Transverse colon (tissue), 4 donors: ENCODE measurements at regions not wholly inside any gene's neighbourhood (a gene's known extent, or its start where the extent isn't known, plus 50 kb on each side); places are given as distances from the start of the nearest gene placed in this dataset.

Source experiments
- DNase-seq: peaks from one replicate; pipeline ENCODE4 v3.0.0-alpha.2; 2019
- H3K27ac ChIP-seq, 4 donors: fragments of 200-600 bp; sonication (generic); 2 replicates each; pipeline ENCODE4 v1.5.1; 2016 to 2018; ENCODE audit warnings: inconsistent platforms in 4 of 4
- H3K27me3 ChIP-seq: fragments of 200-600 bp; sonication (generic); 2 replicates; pipeline ENCODE4 v1.5.1; 2017; ENCODE audit warnings: inconsistent platforms
- H3K36me3 ChIP-seq, 4 donors: fragments of 200-600 bp; sonication (generic); 2 replicates each; pipeline ENCODE4 v1.5.1; 2017 to 2019; ENCODE audit warnings: inconsistent platforms in 4 of 4
- H3K4me1 ChIP-seq, 4 donors: fragments of 200-600 bp; sonication (generic); 2 replicates each; pipeline ENCODE4 v1.5.1; 2017 to 2020; ENCODE audit warnings: inconsistent platforms in 4 of 4
- H3K4me3 ChIP-seq, 4 donors: fragments of 200-600 bp; sonication (generic); 1 replicate in 1 of 4; 2 replicates in 3 of 4; pipeline versions ENCODE4 v1.5.1 to v1.6.1; 2017 to 2019; ENCODE audit warnings: inconsistent platforms in 4 of 4
- H3K9me3 ChIP-seq, 2 donors: fragments of 200-600 bp; sonication (generic); 2 replicates each; pipeline ENCODE4 v1.5.1; 2017 to 2019; ENCODE audit warnings: inconsistent platforms in 2 of 2
- CTCF ChIP-seq, 5 experiments: fragments of 200-600 bp in 3 of 5; fragments of 450-650 bp in 2 of 5; sonication (generic) in 3 of 5; IDR thresholded peaks; 1 replicate in 2 of 5; 2 replicates in 3 of 5; pipeline ENCODE4 v1.5.1; 2016 to 2017; ENCODE audit warnings: antibody characterized with exemption in 5 of 5, inconsistent platforms in 3 of 5, mild to moderate bottlenecking in 2 of 5, moderate library complexity in 1 of 5
- EP300 ChIP-seq: sonication (generic); formaldehyde crosslinking; IDR thresholded peaks from one replicate; pipeline ENCODE4 v1.6.1; 2017; ENCODE audit warnings: antibody characterized with exemption, low read depth
- POLR2A ChIP-seq: fragments of 450-650 bp; IDR thresholded peaks from one replicate; pipeline ENCODE4 v1.6.1; 2016; ENCODE audit warnings: antibody characterized with exemption, mild to moderate bottlenecking, moderate library complexity
- POLR2AphosphoS5 ChIP-seq, 3 donors: sonication (generic); formaldehyde crosslinking; IDR thresholded peaks; one replicate each; pipeline ENCODE4 v1.6.1; 2016; ENCODE audit warnings: antibody characterized with exemption in 3 of 3
- WGBS, 2 donors: methylation state at CpG; one replicate each; pipeline ENCODE4 v1.1.5; 2018; ENCODE audit warnings: low coverage in 1 of 2; 5-methylcytosine and 5-hydroxymethylcytosine counted together
- in situ Hi-C, 4 donors: fragments of 200-750 bp; cut with MboI; loops; one replicate each; pipeline versions ENCODE4 v1.15.0 to v1.15.1; 2017; ENCODE audit warnings: low sequenced_read_pairs in 3 of 4, low pct_ligation_motif_present in 1 of 4, low pct_unique_long_range_greater_than_20kb in 1 of 4
- intact Hi-C: fragments of 100-400 bp; cut with DNase I; formaldehyde crosslinking; loops from one replicate; pipeline ENCODE4 v1.15.1; 2023; ENCODE audit warnings: low total_unique reads

DNA sequence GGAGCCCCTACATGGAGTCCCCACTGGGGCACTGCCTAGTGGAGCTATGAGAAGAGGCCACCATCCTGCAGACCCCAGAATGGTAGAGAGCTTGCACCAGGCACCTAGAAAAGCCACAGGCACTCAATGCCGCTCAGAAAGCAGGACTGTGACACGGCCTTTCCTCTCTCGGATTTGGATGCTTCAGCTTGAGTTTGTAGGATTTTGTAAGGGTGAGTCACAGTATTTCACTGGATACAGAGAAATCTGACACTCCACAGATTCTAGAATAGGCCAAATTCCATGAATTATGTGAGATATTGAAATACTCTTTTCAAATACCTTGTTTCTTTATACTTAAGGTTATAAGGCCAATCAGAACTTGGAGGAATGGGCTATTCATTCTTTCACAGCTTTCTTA, 424.5 kb downstream of the HTR1B start:
- in situ Hi-C loops (no loop called here), intact Hi-C loops (no loop called here)
- 71% methylated on average over 3 of the region's 3 CpGs; no CpG with 5 or more reads in 1 of the 2 donors for WGBS, 2 donors
- H3K27ac ChIP-seq = no peak overlapping the region
- no peak for DNase-seq
- H3K4me1 ChIP-seq = no peaks in the 10 kb centered on the region
- H3K27me3 ChIP-seq = no peaks in the 10 kb centered on the region
- no peak overlapping the region for H3K4me3 ChIP-seq
- no peaks in the 10 kb centered on the region for H3K9me3 ChIP-seq
- H3K36me3 ChIP-seq = no peaks in the 10 kb centered on the region
- TF ChIP-seq CTCF (IDR thresholded peaks at IDR 0.05) (no peak), EP300 (no peak), POLR2AphosphoS5 (IDR thresholded peaks at IDR 0.05) (no peak), POLR2A (no peak)

DNA sequence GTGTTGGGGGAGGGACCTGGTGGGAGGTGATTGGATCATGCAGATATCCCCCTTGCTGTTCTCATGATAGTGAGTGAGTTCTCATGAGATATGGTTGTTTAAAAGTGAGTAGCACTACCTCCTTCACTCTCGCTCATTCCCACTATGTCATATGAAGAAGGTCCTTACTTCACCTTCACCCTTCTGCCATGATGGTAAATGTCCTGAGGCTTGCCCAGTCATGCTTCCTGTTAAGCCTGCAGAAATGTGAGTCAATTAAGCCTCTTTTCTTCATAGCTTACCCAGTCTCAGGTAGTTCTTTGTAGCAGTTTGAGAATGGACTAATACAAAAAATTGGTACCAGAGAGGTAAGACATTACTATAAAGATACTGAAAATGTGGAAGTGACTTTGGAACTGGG, 425.9 kb downstream of the HTR1B start:
- no peaks in the 10 kb centered on the region for H3K36me3 ChIP-seq
- TF ChIP-seq POLR2A (no peak), POLR2AphosphoS5 (IDR thresholded peaks at IDR 0.05) (no peak), CTCF (IDR thresholded peaks at IDR 0.05) (no peak), EP300 (no peak)
- H3K9me3 ChIP-seq = no peaks in the 10 kb centered on the region
- WGBS, 2 donors = 75 to 100% methylated on average over 1 of the region's 1 CpG
- no peaks in the 10 kb centered on the region for H3K4me1 ChIP-seq
- no peak for DNase-seq
- in situ Hi-C loops (no loop called here), intact Hi-C loops (no loop called here)
- H3K27ac ChIP-seq = no peak overlapping the region
- H3K4me3 ChIP-seq = no peak overlapping the region
- no peaks in the 10 kb centered on the region for H3K27me3 ChIP-seq

- no peak overlapping the region for H3K27ac ChIP-seq
- in situ Hi-C loops = no loop called here
- no peaks in the 10 kb centered on the region for H3K4me1 ChIP-seq
- H3K27me3 ChIP-seq = no peaks in the 10 kb centered on the region
- WGBS, 2 donors = 71% methylated on average over 2 to 4 of the region's 4 CpGs
- DNase-seq = no peak
- H3K36me3 ChIP-seq = no peaks in the 10 kb centered on the region
- intact Hi-C loops = no loop called here
- H3K4me3 ChIP-seq = no peak overlapping the region
- H3K9me3 ChIP-seq = no peaks in the 10 kb centered on the region
- TF ChIP-seq EP300 (no peak), POLR2AphosphoS5 (IDR thresholded peaks at IDR 0.05) (no peak), CTCF (IDR thresholded peaks at IDR 0.05) (no peak), POLR2A (no peak)
These were observed 426.9 kb downstream of the HTR1B start for GRCh38 chr6:77036400-77036799.

DNA sequence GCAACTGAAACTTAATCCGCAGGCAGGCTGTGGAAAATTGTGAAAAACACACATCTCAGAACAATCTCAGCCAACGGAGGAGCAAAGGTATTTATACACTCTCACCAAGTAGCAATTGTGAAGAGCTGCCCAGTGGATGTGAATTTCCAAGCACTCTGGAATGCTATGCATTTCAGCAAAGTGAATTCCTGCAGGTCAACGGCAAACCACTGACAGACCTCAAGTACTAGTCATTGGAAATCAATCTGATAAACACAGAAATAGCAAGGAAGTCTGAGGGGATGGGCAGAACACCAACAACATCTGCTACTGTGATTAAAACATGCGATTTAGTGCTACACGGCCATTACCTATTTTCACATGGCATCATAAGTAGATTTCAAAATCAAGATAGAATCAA, 429.1 kb downstream of the HTR1B start:
- no peak for DNase-seq
- intact Hi-C loops = no loop called here
- 56 to 83% methylated on average over 3 to 5 of the region's 5 CpGs for WGBS, 2 donors
- H3K27ac ChIP-seq = no peak overlapping the region
- in situ Hi-C loops = no loop called here
- H3K9me3 ChIP-seq = no peaks in the 10 kb centered on the region
- no peak overlapping the region for H3K4me3 ChIP-seq
- no peaks in the 10 kb centered on the region for H3K36me3 ChIP-seq
- TF ChIP-seq POLR2A = no peak
- TF ChIP-seq CTCF (IDR thresholded peaks at IDR 0.05) = no peak
- no peak for TF ChIP-seq EP300
- no peaks in the 10 kb centered on the region for H3K4me1 ChIP-seq
- H3K27me3 ChIP-seq = no peaks in the 10 kb centered on the region
